ENCODE measurements at regions not wholly inside any gene's neighbourhood (a gene's known extent, or its start where the extent isn't known, plus 50 kb on each side); places are given as distances from the start of the nearest gene placed in this dataset.

- TF ChIP-seq EZH2 (IDR thresholded peaks at IDR 0.05; ENCODE audit: low read length): no peak
- TF ChIP-seq, protein P1, sequence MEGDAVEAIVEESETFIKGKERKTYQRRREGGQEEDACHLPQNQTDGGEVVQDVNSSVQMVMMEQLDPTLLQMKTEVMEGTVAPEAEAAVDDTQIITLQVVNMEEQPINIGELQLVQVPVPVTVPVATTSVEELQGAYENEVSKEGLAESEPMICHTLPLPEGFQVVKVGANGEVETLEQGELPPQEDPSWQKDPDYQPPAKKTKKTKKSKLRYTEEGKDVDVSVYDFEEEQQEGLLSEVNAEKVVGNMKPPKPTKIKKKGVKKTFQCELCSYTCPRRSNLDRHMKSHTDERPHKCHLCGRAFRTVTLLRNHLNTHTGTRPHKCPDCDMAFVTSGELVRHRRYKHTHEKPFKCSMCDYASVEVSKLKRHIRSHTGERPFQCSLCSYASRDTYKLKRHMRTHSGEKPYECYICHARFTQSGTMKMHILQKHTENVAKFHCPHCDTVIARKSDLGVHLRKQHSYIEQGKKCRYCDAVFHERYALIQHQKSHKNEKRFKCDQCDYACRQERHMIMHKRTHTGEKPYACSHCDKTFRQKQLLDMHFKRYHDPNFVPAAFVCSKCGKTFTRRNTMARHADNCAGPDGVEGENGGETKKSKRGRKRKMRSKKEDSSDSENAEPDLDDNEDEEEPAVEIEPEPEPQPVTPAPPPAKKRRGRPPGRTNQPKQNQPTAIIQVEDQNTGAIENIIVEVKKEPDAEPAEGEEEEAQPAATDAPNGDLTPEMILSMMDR (optimal IDR thresholded peaks at IDR 0.05 in 1 of 3, IDR thresholded peaks at IDR 0.05 in 1 of 3, conservative IDR thresholded peaks at IDR 0.05 in 1 of 3; ENCODE audit: extremely low read depth in 1 of 3, insufficient read depth in 2 of 3, low read length in 3 of 3): no peak
Observed at GRCh38 chr11:32225571-32226285, 134.9 kb downstream of the RCN1 start.
